HepG2 (cell line): ENCODE measurements at regions not wholly inside any gene's neighbourhood (a gene's known extent, or its start where the extent isn't known, plus 50 kb on each side); places are given as distances from the start of the nearest gene placed in this dataset.

Source experiments
- CREB1 ChIP-seq, 2 experiments: fragments of 450-650 bp in 1 of 2; IDR thresholded peaks; 2 replicates each; pipeline ENCODE4 v1.6.1; 2016 to 2017; ENCODE audit warnings: control low read depth in 1 of 2, mild to moderate bottlenecking in 1 of 2, missing compliant biosample characterization in 1 of 2, missing genetic modification characterization in 1 of 2
- CREBL2 ChIP-seq: sonication (generic); formaldehyde crosslinking; IDR thresholded peaks from 2 replicates; pipeline ENCODE4 v1.8.1; 2023; ENCODE audit warnings: missing genetic modification reagents, mild to moderate bottlenecking, borderline replicate concordance
- EHMT2 ChIP-seq: fragments of 200-600 bp; sonication (generic); IDR thresholded peaks from 2 replicates; pipeline ENCODE4 v1.7.0; 2017; ENCODE audit warnings: antibody characterized with exemption, low read depth, low read length, borderline replicate concordance
- EP300 ChIP-seq, 3 experiments: sonication (generic) in 1 of 3; formaldehyde crosslinking in 1 of 3; IDR thresholded peaks; 2 replicates each; pipeline versions ENCODE4 v1.5.1 to v1.6.1; 2011 to 2020; ENCODE audit warnings: low read depth in 2 of 3, low read length in 2 of 3, borderline replicate concordance in 1 of 3, improper control_type of control experiment in 1 of 3, mild to moderate bottlenecking in 1 of 3, missing genetic modification reagents in 1 of 3, moderate library complexity in 1 of 3
- HNF4A ChIP-seq: sonication (generic); formaldehyde crosslinking; IDR thresholded peaks from 2 replicates; pipeline ENCODE4 v1.4.0; 2020; ENCODE audit warnings: missing genetic modification reagents
- HNF4G ChIP-seq, 2 experiments: sonication (generic) in 1 of 2; formaldehyde crosslinking in 1 of 2; IDR thresholded peaks; 2 replicates each; pipeline versions ENCODE4 v1.4.0 to v1.6.1; 2011 to 2020; ENCODE audit warnings: borderline replicate concordance in 2 of 2, low read depth in 2 of 2, mild to moderate bottlenecking in 2 of 2, low read length in 1 of 2, missing genetic modification reagents in 1 of 2, moderate library complexity in 1 of 2
- IRX3 ChIP-seq: sonication (generic); formaldehyde crosslinking; IDR thresholded peaks from 2 replicates; pipeline ENCODE4 v1.8.1; 2023; ENCODE audit warnings: mild to moderate bottlenecking, low read depth, missing genetic modification reagents, borderline replicate concordance
- JUN ChIP-seq: sonication (generic); formaldehyde crosslinking; IDR thresholded peaks from 2 replicates; pipeline ENCODE4 v1.4.0; 2020; ENCODE audit warnings: mild to moderate bottlenecking, missing genetic modification reagents
- KLF9 ChIP-seq: IDR thresholded peaks from 2 replicates; pipeline ENCODE4 v1.6.1; 2016; ENCODE audit warnings: low read depth
- MAX ChIP-seq: IDR thresholded peaks from 2 replicates; pipeline ENCODE4 v1.6.1; 2012; ENCODE audit warnings: inconsistent platforms
- MTA3 ChIP-seq: sonication (generic); formaldehyde crosslinking; IDR thresholded peaks from 2 replicates; pipeline ENCODE4 v1.4.0; 2020; ENCODE audit warnings: missing genetic modification reagents
- MZF1 ChIP-seq: sonication (generic); formaldehyde crosslinking; IDR thresholded peaks from 2 replicates; pipeline ENCODE4 v1.8.1; 2023; ENCODE audit warnings: mild to moderate bottlenecking, missing genetic modification reagents, borderline replicate concordance
- PCBP2 ChIP-seq: fragments of 200-400 bp; formaldehyde crosslinking; optimal IDR thresholded peaks from 2 replicates; pipeline ENCODE3; 2018; ENCODE audit warnings: low read length, low read depth; ENCODE audit not compliant: poor library complexity, severe bottlenecking
- RARG ChIP-seq: sonication (generic); formaldehyde crosslinking; IDR thresholded peaks from 2 replicates; pipeline ENCODE4 v1.4.0; 2020; ENCODE audit warnings: low read depth, mild to moderate bottlenecking, missing genetic modification reagents
- RXRA ChIP-seq: sonication (generic); formaldehyde crosslinking; IDR thresholded peaks from 2 replicates; pipeline ENCODE4 v1.5.1; 2020; ENCODE audit warnings: missing genetic modification reagents
- SOX13 ChIP-seq, 3 experiments: fragments of 450-650 bp in 1 of 3; sonication (generic) in 1 of 3; formaldehyde crosslinking in 1 of 3; IDR thresholded peaks in 2 of 3; conservative IDR thresholded peaks in 1 of 3; 2 replicates each; pipeline versions ENCODE4 v1.5.0 to v1.6.1; 2016 to 2020; ENCODE audit warnings: antibody characterized with exemption in 1 of 3, mild to moderate bottlenecking in 1 of 3, missing compliant biosample characterization in 1 of 3, missing genetic modification reagents in 1 of 3, moderate library complexity in 1 of 3
- THRA ChIP-seq: sonication (generic); formaldehyde crosslinking; IDR thresholded peaks from 2 replicates; pipeline ENCODE4 v1.4.0; 2020; ENCODE audit warnings: missing genetic modification reagents, borderline replicate concordance
- YEATS4 ChIP-seq: sonication (generic); formaldehyde crosslinking; IDR thresholded peaks from 2 replicates; pipeline ENCODE4 v1.4.0; 2020; ENCODE audit warnings: missing genetic modification reagents, borderline replicate concordance
- ZNF30 ChIP-seq: sonication (generic); formaldehyde crosslinking; IDR thresholded peaks from 2 replicates; pipeline ENCODE4 v1.5.0; 2020; ENCODE audit warnings: mild to moderate bottlenecking, missing genetic modification reagents
- ZNF569 ChIP-seq: sonication (generic); formaldehyde crosslinking; IDR thresholded peaks from 2 replicates; pipeline ENCODE4 v1.5.0; 2020; ENCODE audit warnings: mild to moderate bottlenecking, missing genetic modification reagents, moderate library complexity, borderline replicate concordance
- ZNF652 ChIP-seq: IDR thresholded peaks from 2 replicates; pipeline ENCODE4 v1.6.1; 2016; ENCODE audit warnings: low read depth, borderline replicate concordance
- ZSCAN29 ChIP-seq: sonication (generic); formaldehyde crosslinking; conservative IDR thresholded peaks from 2 replicates; pipeline ENCODE4 v1.4.0; 2020; ENCODE audit warnings: mild to moderate bottlenecking, missing genetic modification reagents

GRCh38 chr16:86858501-86858900 is 280.2 kb downstream of the FOXL1 start (continued):
- no peak for TF ChIP-seq PCBP2
- no peak for TF ChIP-seq RARG (CRISPR knock-in tag)
- no peak for TF ChIP-seq ZSCAN29 (CRISPR knock-in tag)
- TF ChIP-seq ZNF569 (CRISPR knock-in tag), result no peak
- peak; percentile 17; the same call in 1 of the 2 replicates for TF ChIP-seq YEATS4 (CRISPR knock-in tag)
- no peak for TF ChIP-seq ZNF30 (CRISPR knock-in tag)
- peak in 1 of 2 experiments; percentile 5; a peak in 1 of 4 replicates for TF ChIP-seq EP300 (IDR thresholded peaks at IDR 0.05; ENCODE audit: low read depth in 2 of 2, low read length in 2 of 2)
- no peak for TF ChIP-seq EP300 (CRISPR knock-in tag; IDR thresholded peaks at IDR 0.05; ENCODE audit: borderline replicate concordance)
- no peak for TF ChIP-seq MTA3 (CRISPR knock-in tag)
- TF ChIP-seq HNF4G (IDR thresholded peaks at IDR 0.05; ENCODE audit: borderline replicate concordance, low read depth, low read length), result peak; percentile 79
- no peak for TF ChIP-seq HNF4G (CRISPR knock-in tag; IDR thresholded peaks at IDR 0.05; ENCODE audit: borderline replicate concordance, low read depth)
- TF ChIP-seq THRA (CRISPR knock-in tag), result peak; percentile 51; the same call in 1 of the 2 replicates
- TF ChIP-seq MZF1 (CRISPR knock-in tag), result no peak
- TF ChIP-seq SOX13 (IDR thresholded peaks at IDR 0.05), result no peak
- TF ChIP-seq SOX13 (CRISPR knock-in tag; conservative IDR thresholded peaks at IDR 0.05 in 1 of 2, IDR thresholded peaks at IDR 0.05 in 1 of 2), result peak in 1 of 2 experiments; percentile 58; a peak in 2 of 4 replicates
- TF ChIP-seq EHMT2, result 0 out of 2 replicates have a peak, but pooled peaks have one; percentile 44
- TF ChIP-seq MAX, result 0 out of 2 replicates have a peak, but pooled peaks have one; percentile 31
- TF ChIP-seq CREB1 (IDR thresholded peaks at IDR 0.05), result no peak
- no peak for TF ChIP-seq CREB1 (CRISPR knock-in tag; IDR thresholded peaks at IDR 0.05)
- TF ChIP-seq IRX3 (CRISPR knock-in tag), result no peak
- TF ChIP-seq JUN (CRISPR knock-in tag), result no peak
- no peak for TF ChIP-seq KLF9
- TF ChIP-seq CREBL2, result no peak
- TF ChIP-seq ZNF652, result no peak
- peak; percentile 77 for TF ChIP-seq HNF4A (CRISPR knock-in tag)
- peak; percentile 38; the same call in 1 of the 2 replicates for TF ChIP-seq RXRA
